ENCODE measurements at regions not wholly inside any gene's neighbourhood (a gene's known extent, or its start where the extent isn't known, plus 50 kb on each side); places are given as distances from the start of the nearest gene placed in this dataset.

GRCh38 chr3:25872200-25872877 lies 82.4 kb downstream of the OXSM start:
- H3K4me3 ChIP-seq, result peak overlapping the region in 1 of 8 donors; percentile 6
- H3K27me3 ChIP-seq (replicated peaks in 1 of 7), result no peaks in the 10 kb centered on the region
- DNase-seq, result no peak
- no peak overlapping the region for H3K27ac ChIP-seq
- intact Hi-C loops (cut with DNase I; ENCODE audit: low total_unique reads), result no loop called here
- H3K4me1 ChIP-seq, result peaks cover 0 to 3% (median 0%) of the 10 kb centered on the region in 6 donors
- peaks cover 0 to 13% (median 0%) of the 10 kb centered on the region in 8 donors for H3K9me3 ChIP-seq
- TF ChIP-seq POLR2A (IDR thresholded peaks at IDR 0.05) (no peak), POLR2AphosphoS5 (IDR thresholded peaks at IDR 0.05) (no peak), CTCF (IDR thresholded peaks at IDR 0.05 in 8 of 11, conservative IDR thresholded peaks at IDR 0.05 in 3 of 11) (no peak)
- 68 to 79% (median 74%) methylated on average over 3 of the region's 3 CpGs for WGBS, 5 donors
- no peaks in the 10 kb centered on the region for H3K36me3 ChIP-seq

GRCh38 chr3:25883492-25883891 lies 93.6 kb downstream of the OXSM start:
- no peak overlapping the region for H3K4me3 ChIP-seq
- no peaks in the 10 kb centered on the region for H3K27me3 ChIP-seq (replicated peaks in 1 of 7)
- WGBS, 5 donors, result 93 to 100% (median 95%) methylated on average over 1 of the region's 1 CpG
- H3K27ac ChIP-seq, result no peak overlapping the region
- no peaks in the 10 kb centered on the region for H3K36me3 ChIP-seq
- intact Hi-C loops (cut with DNase I; ENCODE audit: low total_unique reads), result no loop called here
- TF ChIP-seq POLR2AphosphoS5 (IDR thresholded peaks at IDR 0.05), result no peak
- TF ChIP-seq CTCF (IDR thresholded peaks at IDR 0.05 in 8 of 11, conservative IDR thresholded peaks at IDR 0.05 in 3 of 11), result no peak
- TF ChIP-seq POLR2A (IDR thresholded peaks at IDR 0.05), result no peak
- no peaks in the 10 kb centered on the region for H3K9me3 ChIP-seq
- no peaks in the 10 kb centered on the region for H3K4me1 ChIP-seq
- DNase-seq, result no peak

- H3K9me3 ChIP-seq, result no peaks in the 10 kb centered on the region
- H3K27ac ChIP-seq, result no peak overlapping the region
- intact Hi-C loops (cut with DNase I; ENCODE audit: low total_unique reads), result no loop called here
- no peaks in the 10 kb centered on the region for H3K4me1 ChIP-seq
- no peaks in the 10 kb centered on the region for H3K27me3 ChIP-seq (replicated peaks in 1 of 7)
- 95 to 98% (median 95%) methylated on average over 2 of the region's 2 CpGs for WGBS, 5 donors
- H3K36me3 ChIP-seq, result no peaks in the 10 kb centered on the region
- no peak for DNase-seq
- no peak overlapping the region for H3K4me3 ChIP-seq
- TF ChIP-seq CTCF (IDR thresholded peaks at IDR 0.05 in 8 of 11, conservative IDR thresholded peaks at IDR 0.05 in 3 of 11) (no peak), POLR2AphosphoS5 (IDR thresholded peaks at IDR 0.05) (no peak), POLR2A (IDR thresholded peaks at IDR 0.05) (no peak)
Observed at GRCh38 chr3:25884981-25885380, 95.1 kb downstream of the OXSM start.

- no peaks in the 10 kb centered on the region for H3K9me3 ChIP-seq
- TF ChIP-seq POLR2AphosphoS5 (IDR thresholded peaks at IDR 0.05) (no peak), CTCF (IDR thresholded peaks at IDR 0.05 in 8 of 11, conservative IDR thresholded peaks at IDR 0.05 in 3 of 11) (no peak), POLR2A (IDR thresholded peaks at IDR 0.05) (no peak)
- H3K27me3 ChIP-seq (replicated peaks in 1 of 7), result no peaks in the 10 kb centered on the region
- DNase-seq, result no peak
- no peak overlapping the region for H3K4me3 ChIP-seq
- H3K4me1 ChIP-seq, result no peaks in the 10 kb centered on the region
- H3K36me3 ChIP-seq, result no peaks in the 10 kb centered on the region
- H3K27ac ChIP-seq, result no peak overlapping the region
- intact Hi-C loops (cut with DNase I; ENCODE audit: low total_unique reads), result no loop called here
- WGBS, 5 donors, result 86 to 97% (median 93%) methylated on average over 5 of the region's 5 CpGs
Observed at GRCh38 chr3:25885544-25885943, 95.7 kb downstream of the OXSM start.

Data from spleen (tissue), 11 donors.